Type B pancreatic cell (in vitro differentiated cells): ENCODE measurements at regions not wholly inside any gene's neighbourhood (a gene's known extent, or its start where the extent isn't known, plus 50 kb on each side); places are given as distances from the start of the nearest gene placed in this dataset.

Experiments used
- DNase-seq: peaks from one replicate; pipeline ENCODE4 v3.0.0; 2021; ENCODE audit warnings: mixed read lengths; ENCODE audit not compliant: unreplicated experiment; ENCODE audit errors: extremely low spot score
- H3K27ac Mint-ChIP-seq: 2 replicates; pipeline ENCODE4 v1.8.0; 2021; ENCODE audit warnings: mild to moderate bottlenecking, mixed read lengths
- H3K27me3 Mint-ChIP-seq: 2 replicates; pipeline ENCODE4 v1.8.0; 2021; ENCODE audit warnings: mixed read lengths
- H3K36me3 Mint-ChIP-seq: 2 replicates; pipeline ENCODE4 v1.8.0; 2021; ENCODE audit warnings: mixed read lengths
- H3K4me1 Mint-ChIP-seq: one replicate; pipeline ENCODE4 v1.8.0; 2021; ENCODE audit warnings: mixed read lengths; ENCODE audit not compliant: unreplicated experiment
- H3K4me3 Mint-ChIP-seq: 2 replicates; pipeline ENCODE4 v1.8.0; 2021; ENCODE audit warnings: mild to moderate bottlenecking, mixed read lengths
- H3K9me3 Mint-ChIP-seq: 2 replicates; pipeline ENCODE4 v1.8.0; 2021; ENCODE audit warnings: mixed read lengths
- CTCF ChIP-seq: fragments of 200-600 bp; sonication (generic); conservative IDR thresholded peaks from 2 replicates; pipeline ENCODE4 v1.5.0; 2021; ENCODE audit warnings: antibody characterized with exemption, mild to moderate bottlenecking

DNA sequence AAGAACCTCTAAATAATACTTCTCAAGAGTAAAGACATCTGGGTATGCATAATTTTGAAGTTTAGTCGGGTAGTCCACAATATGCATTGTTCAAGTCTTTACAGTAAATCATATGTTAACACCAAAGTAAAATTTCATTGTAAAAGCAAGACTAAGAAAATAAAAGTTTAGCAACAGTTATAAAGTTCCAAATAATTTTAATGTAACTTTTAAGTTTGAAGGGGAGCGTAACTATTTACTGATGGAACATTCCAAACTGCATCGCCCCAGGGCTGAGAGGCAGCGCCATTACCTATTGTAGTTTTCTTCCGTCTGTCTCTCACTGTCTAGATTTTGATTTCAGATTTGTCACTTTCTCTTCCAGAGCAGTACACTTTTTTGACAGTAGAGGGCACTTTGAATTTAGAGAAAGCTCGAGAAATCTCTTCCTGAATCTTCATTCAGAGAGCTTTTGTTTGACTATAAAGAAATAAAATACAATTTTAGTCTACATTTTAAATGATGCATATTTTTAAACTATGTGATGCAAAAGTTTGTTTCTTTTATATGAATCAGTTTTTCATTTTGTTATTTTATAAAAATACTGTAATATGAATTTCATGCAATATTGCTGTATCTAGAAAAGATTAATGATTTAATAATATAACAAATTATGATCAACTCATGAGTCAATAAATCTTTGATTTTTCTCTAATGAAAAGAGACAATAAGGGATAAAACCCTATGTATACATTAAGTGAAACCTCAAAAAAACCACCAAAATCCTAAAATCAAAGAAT lies 389.8 kb downstream of the FIGN start:
- Mint-ChIP-seq H3K27me3 (no peaks in the 10 kb centered on the region), H3K4me3 (no peak overlapping the region), H3K36me3 (no peaks in the 10 kb centered on the region), H3K4me1 (peaks cover 27% of the 10 kb centered on the region), H3K27ac (no peak overlapping the region), H3K9me3 (no peaks in the 10 kb centered on the region)
- no peak for DNase-seq
- peak; percentile 87 for TF ChIP-seq CTCF

GRCh38 chr2:163343316-163343715 lies 392.5 kb downstream of the FIGN start:
- peak; percentile 35 for TF ChIP-seq CTCF
- Mint-ChIP-seq H3K36me3 (no peaks in the 10 kb centered on the region), H3K4me1 (peaks cover 13% of the 10 kb centered on the region), H3K4me3 (no peak overlapping the region), H3K9me3 (no peaks in the 10 kb centered on the region), H3K27me3 (no peaks in the 10 kb centered on the region), H3K27ac (no peak overlapping the region)
- no peak for DNase-seq

- Mint-ChIP-seq H3K27ac (no peak overlapping the region), H3K4me3 (no peak overlapping the region)
- TF ChIP-seq CTCF = no peak
Observed at GRCh38 chr2:163341426-163341825, 394.4 kb downstream of the FIGN start.

GRCh38 chr2:163338270-163338669 lies 397.5 kb downstream of the FIGN start:
- no peak overlapping the region for H3K27ac Mint-ChIP-seq
- no peak for DNase-seq
- no peaks in the 10 kb centered on the region for H3K9me3 Mint-ChIP-seq
- no peaks in the 10 kb centered on the region for H3K36me3 Mint-ChIP-seq
- no peaks in the 10 kb centered on the region for H3K27me3 Mint-ChIP-seq
- H3K4me1 Mint-ChIP-seq = no peaks in the 10 kb centered on the region
- no peak overlapping the region for H3K4me3 Mint-ChIP-seq
- TF ChIP-seq CTCF = no peak

More at GRCh38 chr2:163341426-163341825, 394.4 kb downstream of the FIGN start:
- no peak for DNase-seq
- no peaks in the 10 kb centered on the region for H3K27me3 Mint-ChIP-seq
- H3K9me3 Mint-ChIP-seq = no peaks in the 10 kb centered on the region
- H3K36me3 Mint-ChIP-seq = no peaks in the 10 kb centered on the region
- peaks cover 5% of the 10 kb centered on the region for H3K4me1 Mint-ChIP-seq

- DNase-seq = no peak
- no peak overlapping the region for H3K4me3 Mint-ChIP-seq
- no peaks in the 10 kb centered on the region for H3K9me3 Mint-ChIP-seq
- no peaks in the 10 kb centered on the region for H3K27me3 Mint-ChIP-seq
- H3K27ac Mint-ChIP-seq = no peak overlapping the region
- H3K4me1 Mint-ChIP-seq = no peaks in the 10 kb centered on the region
- TF ChIP-seq CTCF = no peak
- no peaks in the 10 kb centered on the region for H3K36me3 Mint-ChIP-seq
Observed at GRCh38 chr2:163324677-163325076, 411.1 kb downstream of the FIGN start.
